H9 (cell line): ENCODE measurements at regions not wholly inside any gene's neighbourhood (a gene's known extent, or its start where the extent isn't known, plus 50 kb on each side); places are given as distances from the start of the nearest gene placed in this dataset.
A peak's percentile ranks its signal among the peaks of the same experiment; 100 is the strongest.

ENCODE experiments used
- DNase-seq: peaks from one replicate; pipeline ENCODE4 v3.0.0-alpha.2; 2017
- H2AFZ ChIP-seq: one replicate; pipeline ENCODE4 v1.6.1; 2013; ENCODE audit warnings: mild to moderate bottlenecking, low read length, control low read depth, moderate library complexity
- H2AK5ac ChIP-seq: 2 replicates; pipeline ENCODE4 v1.6.1; 2013; ENCODE audit warnings: low read length, control low read depth, mixed read lengths; ENCODE audit not compliant: insufficient read length
- H2BK120ac ChIP-seq: one replicate; pipeline ENCODE4 v1.6.1; 2013; ENCODE audit warnings: low read depth, mild to moderate bottlenecking, low read length, control low read depth, inconsistent platforms; ENCODE audit not compliant: poor library complexity, severe bottlenecking
- H2BK12ac ChIP-seq: 2 replicates; pipeline ENCODE4 v1.6.1; 2013; ENCODE audit warnings: low read length, control low read depth, mixed read lengths, low read depth; ENCODE audit not compliant: insufficient read length
- H2BK15ac ChIP-seq: 2 replicates; pipeline ENCODE4 v1.6.1; 2013; ENCODE audit warnings: low read depth, low read length, control low read depth
- H2BK20ac ChIP-seq: one replicate; pipeline ENCODE4 v1.6.1; 2013; ENCODE audit warnings: low read depth, mild to moderate bottlenecking, low read length, control low read depth, inconsistent platforms; ENCODE audit not compliant: poor library complexity, severe bottlenecking
- H2BK5ac ChIP-seq: 2 replicates; pipeline ENCODE4 v1.6.1; 2013; ENCODE audit warnings: low read length, control low read depth, mixed read lengths; ENCODE audit not compliant: insufficient read length
- H3K14ac ChIP-seq: 2 replicates; pipeline ENCODE4 v1.6.1; 2013; ENCODE audit warnings: low read length, control low read depth; ENCODE audit not compliant: insufficient read depth
- H3K18ac ChIP-seq: 2 replicates; pipeline ENCODE4 v1.6.1; 2013; ENCODE audit warnings: low read depth, mild to moderate bottlenecking, mixed read lengths, low read length, control low read depth; ENCODE audit not compliant: insufficient read length
- H3K23ac ChIP-seq: 2 replicates; pipeline ENCODE4 v1.6.1; 2013; ENCODE audit warnings: low read length, control low read depth, mixed read lengths, low read depth; ENCODE audit not compliant: insufficient read length
- H3K23me2 ChIP-seq: 2 replicates; pipeline ENCODE4 v1.6.1; 2013; ENCODE audit warnings: low read depth, mild to moderate bottlenecking, mixed read lengths, low read length, control low read depth; ENCODE audit not compliant: insufficient read length, poor library complexity, severe bottlenecking
- H3K27ac ChIP-seq: 2 replicates; pipeline ENCODE4 v1.5.1; 2013; ENCODE audit warnings: low read length, control low read depth, mixed read lengths, low read depth; ENCODE audit not compliant: insufficient read length
- H3K27me3 ChIP-seq: 2 replicates; pipeline ENCODE4 v1.6.1; 2013; ENCODE audit warnings: low read length, control low read depth, inconsistent platforms; ENCODE audit not compliant: insufficient read depth
- H3K4ac ChIP-seq: 2 replicates; pipeline ENCODE4 v1.6.1; 2013; ENCODE audit warnings: low read depth, mild to moderate bottlenecking, control low read depth, inconsistent platforms, low read length, moderate library complexity
- H3K4me1 ChIP-seq: 2 replicates; pipeline ENCODE4 v1.6.1; 2013; ENCODE audit warnings: low read length, control low read depth, inconsistent platforms; ENCODE audit not compliant: insufficient read depth
- H3K4me2 ChIP-seq: 2 replicates; pipeline ENCODE4 v1.6.1; 2013; ENCODE audit warnings: low read length, control low read depth, mixed read lengths; ENCODE audit not compliant: insufficient read length, insufficient read depth
- H3K56ac ChIP-seq: 2 replicates; pipeline ENCODE4 v1.6.1; 2013; ENCODE audit warnings: low read depth, mild to moderate bottlenecking, mixed read lengths, low read length, control low read depth; ENCODE audit not compliant: insufficient read length
- H3K79me1 ChIP-seq: 2 replicates; pipeline ENCODE4 v1.6.1; 2013; ENCODE audit warnings: low read depth, mild to moderate bottlenecking, moderate library complexity, low read length, control low read depth, inconsistent platforms; ENCODE audit not compliant: insufficient read depth, poor library complexity, severe bottlenecking
- H3K79me2 ChIP-seq: 2 replicates; pipeline ENCODE4 v1.6.1; 2013; ENCODE audit warnings: low read length, control low read depth, inconsistent platforms; ENCODE audit not compliant: insufficient read depth
- H3K9ac ChIP-seq: 2 replicates; pipeline ENCODE4 v1.6.1; 2013; ENCODE audit warnings: low read length, control low read depth, mixed read lengths; ENCODE audit not compliant: insufficient read length; ENCODE audit errors: extremely low read depth
- H3K9me3 ChIP-seq: one replicate; pipeline ENCODE4 v1.6.1; 2013; ENCODE audit warnings: low read depth, low read length, inconsistent platforms; ENCODE audit not compliant: control insufficient read depth
- H3T11ph ChIP-seq: one replicate; pipeline ENCODE4 v1.6.1; 2013; ENCODE audit warnings: mild to moderate bottlenecking, low read length, control low read depth, inconsistent platforms
- H4K20me1 ChIP-seq: one replicate; pipeline ENCODE4 v1.6.1; 2013; ENCODE audit not compliant: control insufficient read depth, insufficient read length, insufficient read depth
- H4K5ac ChIP-seq: 2 replicates; pipeline ENCODE4 v1.6.1; 2013; ENCODE audit warnings: low read depth, mild to moderate bottlenecking, mixed read lengths, low read length, control low read depth; ENCODE audit not compliant: insufficient read length
- H4K8ac ChIP-seq: replicated peaks from 2 replicates; pipeline ENCODE4 v1.6.1; 2013; ENCODE audit warnings: low read length, control low read depth, mixed read lengths, low read depth; ENCODE audit not compliant: insufficient read length
- H4K91ac ChIP-seq: 2 replicates; pipeline ENCODE4 v1.6.1; 2013; ENCODE audit warnings: low read depth, mild to moderate bottlenecking, moderate library complexity, mixed read lengths, low read length, control low read depth; ENCODE audit not compliant: insufficient read length
- H3K27ac Mint-ChIP-seq, 3 experiments: 2 replicates in 2 of 3; 3 replicates in 1 of 3; pipeline ENCODE4 v1.8.0; 2020 to 2021; ENCODE audit warnings: mixed read lengths in 3 of 3, mild to moderate bottlenecking in 1 of 3, moderate library complexity in 1 of 3
- H3K27me3 Mint-ChIP-seq: 2 replicates; pipeline ENCODE4 v1.8.0; 2021; ENCODE audit warnings: low read depth, mild to moderate bottlenecking, moderate library complexity, mixed read lengths
- H3K36me3 Mint-ChIP-seq, 3 experiments: 2 replicates in 2 of 3; 3 replicates in 1 of 3; pipeline ENCODE4 v1.8.0; 2020 to 2021; ENCODE audit warnings: low read depth in 3 of 3, mixed read lengths in 3 of 3; ENCODE audit not compliant: insufficient read depth in 1 of 3
- H3K4me1 Mint-ChIP-seq, 2 experiments: 2 replicates each; pipeline ENCODE4 v1.8.0; 2020; ENCODE audit warnings: mixed read lengths in 2 of 2
- H3K4me3 Mint-ChIP-seq, 2 experiments: 2 replicates in 1 of 2; 3 replicates in 1 of 2; pipeline ENCODE4 v1.8.0; 2020 to 2021; ENCODE audit warnings: mild to moderate bottlenecking in 2 of 2, mixed read lengths in 2 of 2, moderate library complexity in 1 of 2
- H3K9me3 Mint-ChIP-seq, 2 experiments: 2 replicates in 1 of 2; 3 replicates in 1 of 2; pipeline ENCODE4 v1.8.0; 2020; ENCODE audit warnings: mild to moderate bottlenecking in 2 of 2, mixed read lengths in 2 of 2, moderate library complexity in 1 of 2
- WGBS: extraction: QIAGEN DNeasy Blood & Tissue Kit; methylation state at CpG from one replicate; pipeline ENCODE4 v1.1.7; 2013; ENCODE audit warnings: missing lambda C conversion rate, low lambda C conversion rate, mixed read lengths; ENCODE audit not compliant: insufficient read length; ENCODE audit errors: extremely low coverage; 5-methylcytosine and 5-hydroxymethylcytosine counted together
- TF ChIP-seq, protein P1 (sequence below): fragments of 200-600 bp; sonication (generic); conservative IDR thresholded peaks from 3 replicates; pipeline ENCODE4 v1.8.0; 2021; ENCODE audit warnings: antibody characterized with exemption, mild to moderate bottlenecking

DNA sequence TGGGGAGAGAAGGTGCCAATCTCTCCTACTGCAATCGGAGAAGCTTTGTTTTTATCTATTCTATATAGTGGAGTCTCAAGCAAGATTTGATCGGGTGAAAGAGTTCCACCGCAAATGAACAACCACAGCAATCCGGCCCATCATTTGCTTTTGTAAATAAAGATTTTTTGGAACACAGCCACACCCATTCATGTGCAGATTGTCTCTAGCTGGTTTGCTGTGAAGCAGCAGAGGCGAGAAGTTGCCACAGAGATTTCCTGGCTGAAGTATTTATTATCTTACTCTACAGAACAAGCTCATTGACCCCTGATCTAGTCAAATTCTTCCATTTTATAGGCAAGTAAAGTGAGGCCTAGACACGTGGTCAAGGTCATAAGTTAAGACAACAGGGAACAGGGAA lies 195.5 kb upstream of the TNRC6C start:
- Histone ChIP-seq H3K4me2 (no peak overlapping the region), H3T11ph (no peak overlapping the region), H4K91ac (no peak overlapping the region), H3K79me2 (no peaks in the 10 kb centered on the region), H3K9ac (no peak overlapping the region), H3K27ac (no peak overlapping the region), H4K20me1 (no peaks in the 10 kb centered on the region), H2BK5ac (no peak overlapping the region), H2AK5ac (no peak overlapping the region), H2BK12ac (no peak overlapping the region), H3K23me2 (no peaks in the 10 kb centered on the region), H3K79me1 (no peaks in the 10 kb centered on the region), H3K23ac (no peak overlapping the region), H2BK20ac (no peak overlapping the region), H3K18ac (no peak overlapping the region), H4K8ac (no peak overlapping the region), H3K14ac (no peak overlapping the region), H3K4ac (no peak overlapping the region), H3K4me1 (peaks cover 7% of the 10 kb centered on the region; the same call in 1 of the 2 replicates), H2AFZ (no peak overlapping the region), H3K27me3 (no peaks in the 10 kb centered on the region), H2BK15ac (no peak overlapping the region), H4K5ac (no peak overlapping the region), H3K56ac (no peak overlapping the region), H3K9me3 (no peaks in the 10 kb centered on the region), H2BK120ac (no peak overlapping the region)
- Mint-ChIP-seq H3K4me3 (no peak overlapping the region), H3K27ac (0 out of 7 replicates have a peak overlapping the region, but pooled peaks of 1 of the 3 experiments have one; percentile 32), H3K9me3 (peaks cover 0 to 3% of the 10 kb centered on the region in 2 experiments; a peak in 2 of 5 replicates), H3K27me3 (peaks cover 31% of the 10 kb centered on the region), H3K4me1 (peaks cover 19 to 23% of the 10 kb centered on the region in 2 experiments), H3K36me3 (peaks cover 2 to 4% (median 2%) of the 10 kb centered on the region in 3 experiments; a peak in 2 of 7 replicates)
- no CpG with 5 or more reads among the region's 6 CpGs for WGBS
- DNase-seq = no peak
- TF ChIP-seq, protein P1, sequence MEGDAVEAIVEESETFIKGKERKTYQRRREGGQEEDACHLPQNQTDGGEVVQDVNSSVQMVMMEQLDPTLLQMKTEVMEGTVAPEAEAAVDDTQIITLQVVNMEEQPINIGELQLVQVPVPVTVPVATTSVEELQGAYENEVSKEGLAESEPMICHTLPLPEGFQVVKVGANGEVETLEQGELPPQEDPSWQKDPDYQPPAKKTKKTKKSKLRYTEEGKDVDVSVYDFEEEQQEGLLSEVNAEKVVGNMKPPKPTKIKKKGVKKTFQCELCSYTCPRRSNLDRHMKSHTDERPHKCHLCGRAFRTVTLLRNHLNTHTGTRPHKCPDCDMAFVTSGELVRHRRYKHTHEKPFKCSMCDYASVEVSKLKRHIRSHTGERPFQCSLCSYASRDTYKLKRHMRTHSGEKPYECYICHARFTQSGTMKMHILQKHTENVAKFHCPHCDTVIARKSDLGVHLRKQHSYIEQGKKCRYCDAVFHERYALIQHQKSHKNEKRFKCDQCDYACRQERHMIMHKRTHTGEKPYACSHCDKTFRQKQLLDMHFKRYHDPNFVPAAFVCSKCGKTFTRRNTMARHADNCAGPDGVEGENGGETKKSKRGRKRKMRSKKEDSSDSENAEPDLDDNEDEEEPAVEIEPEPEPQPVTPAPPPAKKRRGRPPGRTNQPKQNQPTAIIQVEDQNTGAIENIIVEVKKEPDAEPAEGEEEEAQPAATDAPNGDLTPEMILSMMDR = no peak
